Endodermal cell (in vitro differentiated cells): ENCODE measurements at regions not wholly inside any gene's neighbourhood (a gene's known extent, or its start where the extent isn't known, plus 50 kb on each side); places are given as distances from the start of the nearest gene placed in this dataset.

ENCODE experiments used
- DNase-seq: peaks from one replicate; pipeline ENCODE4 v3.0.0-alpha.2; 2017
- H3K27ac ChIP-seq: 2 replicates; pipeline ENCODE4 v1.5.1; 2013; ENCODE audit warnings: mild to moderate bottlenecking, low read depth, low read length, moderate library complexity
- H3K27me3 ChIP-seq: 2 replicates; pipeline ENCODE4 v1.6.1; 2013; ENCODE audit warnings: mild to moderate bottlenecking, low read length, moderate library complexity; ENCODE audit not compliant: insufficient read depth, control insufficient read depth, poor library complexity, severe bottlenecking
- H3K36me3 ChIP-seq: 2 replicates; pipeline ENCODE4 v1.7.0; 2013; ENCODE audit warnings: mild to moderate bottlenecking, low read length, moderate library complexity; ENCODE audit not compliant: control insufficient read depth, insufficient read depth
- H3K4me1 ChIP-seq: one replicate; pipeline ENCODE4 v1.7.0; 2013; ENCODE audit warnings: low read length; ENCODE audit not compliant: control insufficient read depth, insufficient read depth
- H3K4me3 ChIP-seq: 2 replicates; pipeline ENCODE4 v1.5.1; 2013; ENCODE audit warnings: mild to moderate bottlenecking, low read length, moderate library complexity
- H3K9ac ChIP-seq: 2 replicates; pipeline ENCODE4 v1.6.1; 2013; ENCODE audit warnings: mild to moderate bottlenecking, low read length, moderate library complexity; ENCODE audit not compliant: poor library complexity, severe bottlenecking; ENCODE audit errors: extremely low read depth
- H3K9me3 ChIP-seq: 2 replicates; pipeline ENCODE4 v1.6.1; 2013; ENCODE audit warnings: mild to moderate bottlenecking, low read length, moderate library complexity; ENCODE audit not compliant: control insufficient read depth
- H3K27ac Mint-ChIP-seq: 2 replicates; pipeline ENCODE4 v1.8.0; 2020; ENCODE audit warnings: mixed read lengths
- H3K27me3 Mint-ChIP-seq: 2 replicates; pipeline ENCODE4 v1.8.0; 2021; ENCODE audit warnings: mild to moderate bottlenecking, mixed read lengths; ENCODE audit not compliant: insufficient read depth
- H3K36me3 Mint-ChIP-seq: 2 replicates; pipeline ENCODE4 v1.8.0; 2020; ENCODE audit warnings: low read depth, mixed read lengths
- H3K4me1 Mint-ChIP-seq: 2 replicates; pipeline ENCODE4 v1.8.0; 2020; ENCODE audit warnings: mixed read lengths
- H3K4me3 Mint-ChIP-seq: 2 replicates; pipeline ENCODE4 v1.8.0; 2020; ENCODE audit warnings: mild to moderate bottlenecking, moderate library complexity, mixed read lengths
- H3K9me3 Mint-ChIP-seq: 2 replicates; pipeline ENCODE4 v1.8.0; 2020; ENCODE audit warnings: mild to moderate bottlenecking, mixed read lengths
- CTCF ChIP-seq: fragments of 200-600 bp; sonication (generic); conservative IDR thresholded peaks from 2 replicates; pipeline ENCODE4 v1.5.0; 2021; ENCODE audit warnings: antibody characterized with exemption, mild to moderate bottlenecking
- WGBS, 2 experiments: methylation state at CpG; one replicate each; pipeline versions ENCODE4 v1.1.5 to v1.1.7; 2013; ENCODE audit warnings: missing lambda C conversion rate in 2 of 2, mixed read lengths in 1 of 2; ENCODE audit not compliant: insufficient coverage in 1 of 2, insufficient read length in 1 of 2; 5-methylcytosine and 5-hydroxymethylcytosine counted together

DNA sequence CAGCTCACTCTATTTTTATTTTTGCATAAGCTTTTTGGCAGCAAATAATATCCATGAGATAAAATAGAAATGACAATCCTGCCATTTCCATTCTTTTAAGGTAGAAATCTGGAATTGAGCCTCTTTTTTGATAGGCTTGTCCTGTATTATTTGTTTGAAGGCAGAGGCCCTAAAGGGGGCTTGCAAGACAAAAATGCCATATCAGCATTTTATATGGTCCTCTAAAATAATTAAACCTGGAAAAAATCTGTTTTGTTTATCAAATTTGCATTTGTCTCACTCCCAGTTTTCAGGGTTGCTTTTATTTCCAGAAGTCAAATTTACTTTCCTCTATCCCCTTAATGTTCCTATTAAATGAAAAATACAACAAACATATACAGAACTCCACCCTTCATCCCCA lies 134.9 kb upstream of the GAP43 start:
- no peak overlapping the region for H3K27ac ChIP-seq
- H3K36me3 Mint-ChIP-seq = no peaks in the 10 kb centered on the region
- H3K9me3 Mint-ChIP-seq = no peaks in the 10 kb centered on the region
- no peak overlapping the region for H3K4me3 ChIP-seq
- H3K27ac Mint-ChIP-seq = no peak overlapping the region
- no peaks in the 10 kb centered on the region for H3K4me1 Mint-ChIP-seq
- H3K27me3 Mint-ChIP-seq = no peaks in the 10 kb centered on the region
- no peak for DNase-seq
- H3K9ac ChIP-seq = no peak overlapping the region
- no peak for TF ChIP-seq CTCF
- no peak overlapping the region for H3K4me3 Mint-ChIP-seq
- H3K36me3 ChIP-seq = no peaks in the 10 kb centered on the region
- no peaks in the 10 kb centered on the region for H3K27me3 ChIP-seq
- H3K4me1 ChIP-seq = no peaks in the 10 kb centered on the region
- no peaks in the 10 kb centered on the region for H3K9me3 ChIP-seq

- Mint-ChIP-seq H3K4me1 (no peaks in the 10 kb centered on the region), H3K9me3 (no peaks in the 10 kb centered on the region), H3K27me3 (no peaks in the 10 kb centered on the region), H3K27ac (no peak overlapping the region), H3K4me3 (no peak overlapping the region), H3K36me3 (no peaks in the 10 kb centered on the region)
- Histone ChIP-seq H3K4me3 (no peak overlapping the region), H3K36me3 (no peaks in the 10 kb centered on the region), H3K9me3 (no peaks in the 10 kb centered on the region), H3K27me3 (no peaks in the 10 kb centered on the region), H3K27ac (no peak overlapping the region), H3K4me1 (peaks cover 5% of the 10 kb centered on the region), H3K9ac (no peak overlapping the region)
- 82 to 100% methylated on average over 1 to 2 of the region's 2 CpGs for WGBS, 2 experiments
- no peak for TF ChIP-seq CTCF
- no peak for DNase-seq
Observed at GRCh38 chr3:115494826-115495225, 128.5 kb upstream of the GAP43 start.

DNA sequence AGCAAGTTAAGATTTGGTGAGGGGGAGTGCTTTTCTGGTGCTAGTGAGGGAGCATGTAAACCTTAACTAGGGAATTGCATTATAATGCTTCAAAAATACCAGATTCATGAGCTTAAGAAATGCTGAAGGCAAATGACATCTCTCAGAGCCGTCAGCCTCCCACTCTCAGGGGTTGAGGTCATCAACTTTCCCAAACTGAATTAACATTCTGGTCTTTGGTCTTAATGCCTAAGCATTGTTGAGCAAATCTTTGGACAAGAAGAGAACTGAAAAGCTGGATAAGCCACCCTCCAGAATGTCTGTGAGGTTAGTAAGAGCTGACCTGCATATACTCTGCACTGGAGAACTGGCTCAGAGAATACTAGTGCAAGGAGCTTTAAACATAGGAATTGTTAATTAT lies 124.9 kb upstream of the GAP43 start:
- Mint-ChIP-seq H3K4me1 (no peaks in the 10 kb centered on the region), H3K27ac (no peak overlapping the region), H3K27me3 (no peaks in the 10 kb centered on the region), H3K4me3 (no peak overlapping the region), H3K36me3 (no peaks in the 10 kb centered on the region), H3K9me3 (no peaks in the 10 kb centered on the region)
- 70 to 88% methylated on average over 1 of the region's 1 CpG for WGBS, 2 experiments
- H3K9ac ChIP-seq = no peak overlapping the region
- H3K4me1 ChIP-seq = peaks cover 5% of the 10 kb centered on the region
- H3K4me3 ChIP-seq = no peak overlapping the region
- DNase-seq = no peak
- no peak for TF ChIP-seq CTCF
- no peaks in the 10 kb centered on the region for H3K9me3 ChIP-seq
- no peak overlapping the region for H3K27ac ChIP-seq
- H3K36me3 ChIP-seq = no peaks in the 10 kb centered on the region
- no peaks in the 10 kb centered on the region for H3K27me3 ChIP-seq
